ENCODE measurements at regions not wholly inside any gene's neighbourhood (a gene's known extent, or its start where the extent isn't known, plus 50 kb on each side); places are given as distances from the start of the nearest gene placed in this dataset.

GRCh38 chr6:150765067-150765764, 100.3 kb upstream of the MTHFD1L start:
- TF ChIP-seq, protein P1, sequence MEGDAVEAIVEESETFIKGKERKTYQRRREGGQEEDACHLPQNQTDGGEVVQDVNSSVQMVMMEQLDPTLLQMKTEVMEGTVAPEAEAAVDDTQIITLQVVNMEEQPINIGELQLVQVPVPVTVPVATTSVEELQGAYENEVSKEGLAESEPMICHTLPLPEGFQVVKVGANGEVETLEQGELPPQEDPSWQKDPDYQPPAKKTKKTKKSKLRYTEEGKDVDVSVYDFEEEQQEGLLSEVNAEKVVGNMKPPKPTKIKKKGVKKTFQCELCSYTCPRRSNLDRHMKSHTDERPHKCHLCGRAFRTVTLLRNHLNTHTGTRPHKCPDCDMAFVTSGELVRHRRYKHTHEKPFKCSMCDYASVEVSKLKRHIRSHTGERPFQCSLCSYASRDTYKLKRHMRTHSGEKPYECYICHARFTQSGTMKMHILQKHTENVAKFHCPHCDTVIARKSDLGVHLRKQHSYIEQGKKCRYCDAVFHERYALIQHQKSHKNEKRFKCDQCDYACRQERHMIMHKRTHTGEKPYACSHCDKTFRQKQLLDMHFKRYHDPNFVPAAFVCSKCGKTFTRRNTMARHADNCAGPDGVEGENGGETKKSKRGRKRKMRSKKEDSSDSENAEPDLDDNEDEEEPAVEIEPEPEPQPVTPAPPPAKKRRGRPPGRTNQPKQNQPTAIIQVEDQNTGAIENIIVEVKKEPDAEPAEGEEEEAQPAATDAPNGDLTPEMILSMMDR (IDR thresholded peaks at IDR 0.05): no peak
- TF ChIP-seq POLR2A (IDR thresholded peaks at IDR 0.05) (no peak), POLR2AphosphoS5 (IDR thresholded peaks at IDR 0.05; ENCODE audit: insufficient read depth in 1 of 2, low read depth in 1 of 2) (no peak)

Data from vagina (tissue), 2 donors.